ENCODE measurements at regions not wholly inside any gene's neighbourhood (a gene's known extent, or its start where the extent isn't known, plus 50 kb on each side); places are given as distances from the start of the nearest gene placed in this dataset.

DNA sequence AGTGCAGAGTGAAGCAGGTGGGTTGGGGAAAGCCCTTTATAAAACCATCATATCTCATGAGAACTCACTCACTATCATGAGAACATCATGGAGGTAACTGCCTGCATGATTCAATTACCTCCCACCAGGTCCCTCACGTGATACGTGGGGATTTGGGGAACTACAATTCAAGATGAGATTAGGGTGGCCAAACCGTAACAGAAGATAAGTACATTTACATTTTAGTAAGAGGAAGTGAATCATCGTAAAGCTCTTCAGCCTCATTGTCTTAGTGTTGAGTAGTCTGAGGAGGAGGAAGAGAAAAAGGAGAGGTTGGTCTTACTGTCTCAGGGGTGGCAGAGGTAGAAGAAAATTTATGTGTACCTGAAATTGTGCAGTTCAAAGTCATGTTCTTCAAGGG is 1053.4 kb upstream of the ADGRL4 start:
- no peak overlapping the region for H3K4me3 ChIP-seq
- H3K36me3 ChIP-seq: no peaks in the 10 kb centered on the region
- WGBS, 2 donors: 66 to 73% methylated on average over 4 of the region's 4 CpGs
- peaks cover 0 to 3% (median 0%) of the 10 kb centered on the region in 11 donors for H3K9me3 ChIP-seq
- no peak for DNase-seq
- TF ChIP-seq, protein P1, sequence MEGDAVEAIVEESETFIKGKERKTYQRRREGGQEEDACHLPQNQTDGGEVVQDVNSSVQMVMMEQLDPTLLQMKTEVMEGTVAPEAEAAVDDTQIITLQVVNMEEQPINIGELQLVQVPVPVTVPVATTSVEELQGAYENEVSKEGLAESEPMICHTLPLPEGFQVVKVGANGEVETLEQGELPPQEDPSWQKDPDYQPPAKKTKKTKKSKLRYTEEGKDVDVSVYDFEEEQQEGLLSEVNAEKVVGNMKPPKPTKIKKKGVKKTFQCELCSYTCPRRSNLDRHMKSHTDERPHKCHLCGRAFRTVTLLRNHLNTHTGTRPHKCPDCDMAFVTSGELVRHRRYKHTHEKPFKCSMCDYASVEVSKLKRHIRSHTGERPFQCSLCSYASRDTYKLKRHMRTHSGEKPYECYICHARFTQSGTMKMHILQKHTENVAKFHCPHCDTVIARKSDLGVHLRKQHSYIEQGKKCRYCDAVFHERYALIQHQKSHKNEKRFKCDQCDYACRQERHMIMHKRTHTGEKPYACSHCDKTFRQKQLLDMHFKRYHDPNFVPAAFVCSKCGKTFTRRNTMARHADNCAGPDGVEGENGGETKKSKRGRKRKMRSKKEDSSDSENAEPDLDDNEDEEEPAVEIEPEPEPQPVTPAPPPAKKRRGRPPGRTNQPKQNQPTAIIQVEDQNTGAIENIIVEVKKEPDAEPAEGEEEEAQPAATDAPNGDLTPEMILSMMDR (IDR thresholded peaks at IDR 0.05): no peak
- H3K27ac ChIP-seq: no peak overlapping the region
- H3K27me3 ChIP-seq: no peaks in the 10 kb centered on the region
- ATAC-seq: no peak
- intact Hi-C loops (cut with DNase I): loop anchor here in 1 of 10 donors (10.0 kb wide), 1 partner anchor 1995 kb away; no protein-coding TSS in a partner anchor
- H3K4me1 ChIP-seq: no peaks in the 10 kb centered on the region

- H3K36me3 ChIP-seq: no peaks in the 10 kb centered on the region
- H3K4me3 ChIP-seq: no peak overlapping the region
- H3K27me3 ChIP-seq: no peaks in the 10 kb centered on the region
- intact Hi-C loops (cut with DNase I): no loop called here
- no peak for DNase-seq
- no peaks in the 10 kb centered on the region for H3K4me1 ChIP-seq
- H3K9me3 ChIP-seq: peaks cover 0 to 9% (median 0%) of the 10 kb centered on the region in 11 donors
- ATAC-seq: no peak
- TF ChIP-seq, protein P1 (IDR thresholded peaks at IDR 0.05): no peak
- no peak overlapping the region for H3K27ac ChIP-seq
These were observed 1049.6 kb upstream of the ADGRL4 start for GRCh38 chr1:80056179-80056578.

DNA sequence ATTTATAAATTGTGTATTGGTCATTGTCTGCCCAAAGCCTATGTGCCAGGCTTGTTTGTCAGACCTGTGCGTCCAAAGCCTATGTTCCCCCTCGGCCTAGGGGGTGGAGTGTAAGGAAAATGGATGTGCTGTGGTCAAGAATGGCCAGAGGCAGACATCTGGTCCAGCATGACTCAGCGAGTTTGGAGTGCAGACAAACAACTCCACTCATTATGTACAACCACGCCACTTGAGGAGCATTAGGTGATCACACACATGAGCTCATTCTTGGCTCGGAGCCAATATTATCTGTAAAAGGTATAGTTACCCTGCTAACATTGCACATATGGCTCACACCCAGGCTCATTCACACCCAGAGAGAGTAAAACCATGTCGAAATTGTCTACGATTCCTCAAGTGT is 1047.6 kb upstream of the ADGRL4 start:
- intact Hi-C loops (cut with DNase I): no loop called here
- TF ChIP-seq, protein P1 (IDR thresholded peaks at IDR 0.05): no peak
- ATAC-seq (no peak), DNase-seq (no peak)
- Histone ChIP-seq H3K27me3 (no peaks in the 10 kb centered on the region), H3K36me3 (no peaks in the 10 kb centered on the region), H3K9me3 (peaks cover 0 to 19% (median 0%) of the 10 kb centered on the region in 11 donors), H3K4me3 (no peak overlapping the region), H3K4me1 (no peaks in the 10 kb centered on the region), H3K27ac (no peak overlapping the region)
- WGBS, 2 donors: 68 to 73% methylated on average over 7 of the region's 7 CpGs

DNA sequence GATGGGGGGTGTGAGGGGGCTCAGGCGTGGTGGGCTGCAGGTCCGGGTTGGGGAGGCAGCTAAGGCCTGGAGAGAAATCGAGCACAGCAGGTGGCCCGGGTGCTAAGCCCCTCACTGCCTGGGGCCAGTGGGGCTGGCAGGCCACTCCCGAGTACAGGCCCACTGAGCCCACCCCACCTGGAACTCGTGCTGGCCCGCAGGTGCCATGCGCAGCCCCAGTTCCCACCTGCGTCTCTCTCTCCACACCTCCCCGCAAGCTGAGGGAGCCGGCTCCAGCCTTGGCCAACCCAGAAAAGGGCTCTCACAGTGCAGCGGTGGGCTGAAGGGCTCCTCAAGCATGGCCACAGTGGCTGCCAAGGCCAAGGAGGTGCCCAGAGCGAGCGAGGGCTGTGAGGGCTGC is 1047.1 kb upstream of the ADGRL4 start:
- Histone ChIP-seq H3K4me3 (no peak overlapping the region), H3K27me3 (no peaks in the 10 kb centered on the region), H3K9me3 (peaks cover 0 to 19% (median 0%) of the 10 kb centered on the region in 11 donors), H3K36me3 (no peaks in the 10 kb centered on the region), H3K4me1 (no peaks in the 10 kb centered on the region), H3K27ac (no peak overlapping the region)
- no peak for ATAC-seq
- 97 to 99% methylated on average over 12 to 14 of the region's 14 CpGs for WGBS, 2 donors
- no peak for DNase-seq
- intact Hi-C loops (cut with DNase I): no loop called here
- TF ChIP-seq, protein P1 (IDR thresholded peaks at IDR 0.05): no peak
